T-cell (primary cell): ENCODE measurements at regions not wholly inside any gene's neighbourhood (a gene's known extent, or its start where the extent isn't known, plus 50 kb on each side); places are given as distances from the start of the nearest gene placed in this dataset.

Experiments used
- ATAC-seq, 4 experiments: fragments of 200-7000 bp in 3 of 4; fragments of 150-1000 bp in 1 of 4; cut with Tn5 transposase; replicated peaks in 1 of 4; 1 replicate in 3 of 4; 2 replicates in 1 of 4; pipeline ENCODE4 v1.10.0; 2021; ENCODE audit warnings: moderate library complexity in 3 of 4, mild to moderate bottlenecking in 2 of 4, moderate number of reproducible peaks in 1 of 4
- CTCF ChIA-PET, 2 donors: fragments of 300-600 bp; sonication (Branson Sonifier 250); formaldehyde crosslinking; loops; one replicate each; lab custom pipeline; 2022; ENCODE audit warnings: antibody characterized with exemption in 2 of 2; lab: Charles Lee
- POLR2A ChIA-PET, 2 donors: fragments of 300-600 bp; sonication (Branson Sonifier 250); formaldehyde crosslinking; loops; one replicate each; lab custom pipeline; 2022; ENCODE audit warnings: antibody characterized with exemption in 2 of 2; lab: Charles Lee
- DNase-seq, 35 experiments: peaks; one replicate each; pipeline versions ENCODE4 v3.0.0 to v3.0.0-alpha.2; 2013 to 2023
- H3K27ac ChIP-seq: one replicate; pipeline ENCODE4 v1.5.1; 2013; ENCODE audit warnings: low read length
- H3K27me3 ChIP-seq, 2 experiments: replicated peaks in 1 of 2; 1 replicate in 1 of 2; 2 replicates in 1 of 2; pipeline versions ENCODE4 v1.6.1 to v1.7.0; 2013; ENCODE audit warnings: low read length in 1 of 2, mixed read lengths in 1 of 2; ENCODE audit not compliant: control insufficient read depth in 2 of 2, insufficient read depth in 2 of 2; ENCODE audit errors: extremely low read depth in 1 of 2
- H3K36me3 ChIP-seq, 2 donors: 1 replicate in 1 of 2; 2 replicates in 1 of 2; pipeline versions ENCODE4 v1.6.1 to v1.7.0; 2013; ENCODE audit warnings: low read length in 1 of 2; ENCODE audit not compliant: control insufficient read depth in 2 of 2, insufficient read depth in 1 of 2; ENCODE audit errors: extremely low read depth in 1 of 2
- H3K4me1 ChIP-seq, 2 experiments: 1 replicate in 1 of 2; 2 replicates in 1 of 2; pipeline versions ENCODE4 v1.6.1 to v1.7.0; 2013; ENCODE audit warnings: low read length in 2 of 2, mixed read lengths in 1 of 2; ENCODE audit not compliant: insufficient read depth in 2 of 2, control insufficient read depth in 1 of 2; ENCODE audit errors: extremely low read depth in 1 of 2
- H3K4me3 ChIP-seq, 2 donors: 1 replicate in 1 of 2; 2 replicates in 1 of 2; pipeline versions ENCODE4 v1.5.1 to v1.7.0; 2013; ENCODE audit warnings: mild to moderate bottlenecking in 2 of 2, low read length in 1 of 2, moderate library complexity in 1 of 2; ENCODE audit not compliant: control insufficient read depth in 1 of 2; ENCODE audit errors: extremely low read depth in 1 of 2
- H3K9me3 ChIP-seq: 2 replicates; pipeline ENCODE4 v1.7.0; 2013
- H3K27ac Mint-ChIP-seq, 2 donors: one replicate each; pipeline ENCODE4 v1.8.0; 2020 to 2021; ENCODE audit warnings: mild to moderate bottlenecking in 2 of 2, mixed read lengths in 2 of 2
- H3K27me3 Mint-ChIP-seq, 2 donors: one replicate each; pipeline ENCODE4 v1.8.0; 2021 to 2022; ENCODE audit warnings: mixed read lengths in 2 of 2
- H3K36me3 Mint-ChIP-seq: one replicate; pipeline ENCODE4 v1.8.0; 2021; ENCODE audit warnings: mixed read lengths
- H3K4me1 Mint-ChIP-seq, 3 donors: one replicate each; pipeline ENCODE4 v1.8.0; 2020 to 2022; ENCODE audit warnings: mixed read lengths in 3 of 3, mild to moderate bottlenecking in 1 of 3
- H3K4me3 Mint-ChIP-seq, 3 donors: one replicate each; pipeline ENCODE4 v1.8.0; 2020 to 2022; ENCODE audit warnings: mild to moderate bottlenecking in 3 of 3, mixed read lengths in 3 of 3, moderate library complexity in 3 of 3
- H3K9me3 Mint-ChIP-seq, 3 donors: one replicate each; pipeline ENCODE4 v1.8.0; 2020 to 2022; ENCODE audit warnings: mixed read lengths in 3 of 3
- WGBS: methylation state at CpG from one replicate; pipeline ENCODE4 v1.1.5; 2013; ENCODE audit warnings: missing lambda C conversion rate; ENCODE audit not compliant: insufficient coverage; 5-methylcytosine and 5-hydroxymethylcytosine counted together

DNA sequence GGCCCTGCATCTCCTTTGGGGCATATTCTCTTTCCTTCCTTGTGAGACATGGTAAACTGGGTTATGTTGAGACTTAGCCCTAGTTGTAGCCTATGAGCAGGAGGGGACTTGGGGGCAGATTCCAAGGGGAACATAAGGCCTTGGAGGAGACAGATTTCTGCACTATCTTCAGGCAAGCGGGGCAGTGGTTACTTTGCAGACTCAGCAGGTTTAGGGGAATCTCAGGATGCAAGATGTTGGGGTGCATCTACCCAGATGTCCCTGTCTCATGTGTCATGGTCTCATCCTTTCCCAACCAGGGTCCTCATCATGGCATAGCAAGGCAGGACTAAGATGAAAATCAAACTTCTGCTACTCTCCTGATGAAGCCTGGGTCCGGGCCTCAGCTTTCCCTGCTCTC lies 58.6 kb upstream of the PTPRT start:
- DNase-seq (no peak), ATAC-seq (no peak)
- Mint-ChIP-seq H3K27ac (no peak overlapping the region), H3K36me3 (no peaks in the 10 kb centered on the region), H3K4me3 (no peak overlapping the region), H3K4me1 (no peaks in the 10 kb centered on the region), H3K9me3 (peaks cover 0 to 4% (median 0%) of the 10 kb centered on the region in 3 donors), H3K27me3 (peaks cover 5 to 18% of the 10 kb centered on the region in 2 donors)
- Histone ChIP-seq H3K36me3 (no peaks in the 10 kb centered on the region), H3K4me3 (no peak overlapping the region), H3K27me3 (peaks cover 0 to 15% of the 10 kb centered on the region in 2 experiments), H3K4me1 (no peaks in the 10 kb centered on the region), H3K9me3 (no peaks in the 10 kb centered on the region), H3K27ac (no peak overlapping the region)
- ChIA-PET POLR2A (no interaction called here), CTCF (no interaction called here)
- 75% methylated on average over 1 of the region's 2 CpGs for WGBS

DNA sequence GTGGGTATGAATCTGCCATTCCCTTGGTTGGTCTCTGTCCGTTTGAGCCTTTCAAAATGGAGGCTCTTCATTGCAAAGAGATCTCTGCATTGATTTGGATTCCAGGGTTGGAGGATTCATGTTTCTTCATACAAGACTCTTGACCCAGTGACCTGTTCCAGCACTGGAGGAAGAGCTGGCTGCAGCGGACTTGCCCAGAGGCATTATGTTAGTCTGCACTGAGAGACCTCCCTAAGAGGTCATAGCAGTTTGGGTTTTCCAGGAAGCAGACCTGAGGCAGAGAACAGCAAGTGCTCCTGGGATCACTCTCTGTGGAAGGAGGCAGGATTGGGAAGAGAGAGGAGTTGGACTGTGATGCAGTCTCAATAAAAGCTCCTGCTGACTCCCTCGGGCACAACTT lies 57.7 kb upstream of the PTPRT start:
- ChIA-PET POLR2A (no interaction called here), CTCF (no interaction called here)
- 100% methylated on average over 1 of the region's 3 CpGs for WGBS
- Histone ChIP-seq H3K27ac (no peak overlapping the region), H3K36me3 (no peaks in the 10 kb centered on the region), H3K9me3 (no peaks in the 10 kb centered on the region), H3K4me1 (no peaks in the 10 kb centered on the region), H3K27me3 (peaks cover 0 to 20% of the 10 kb centered on the region in 2 experiments), H3K4me3 (no peak overlapping the region)
- H3K4me3 Mint-ChIP-seq, result no peak overlapping the region
- H3K27ac Mint-ChIP-seq, result no peak overlapping the region
- no peaks in the 10 kb centered on the region for H3K36me3 Mint-ChIP-seq
- H3K27me3 Mint-ChIP-seq, result peaks cover 5 to 15% of the 10 kb centered on the region in 2 donors
- ATAC-seq (no peak), DNase-seq (no peak)
- no peaks in the 10 kb centered on the region for H3K4me1 Mint-ChIP-seq
- peaks cover 0 to 1% (median 0%) of the 10 kb centered on the region in 3 donors for H3K9me3 Mint-ChIP-seq

DNA sequence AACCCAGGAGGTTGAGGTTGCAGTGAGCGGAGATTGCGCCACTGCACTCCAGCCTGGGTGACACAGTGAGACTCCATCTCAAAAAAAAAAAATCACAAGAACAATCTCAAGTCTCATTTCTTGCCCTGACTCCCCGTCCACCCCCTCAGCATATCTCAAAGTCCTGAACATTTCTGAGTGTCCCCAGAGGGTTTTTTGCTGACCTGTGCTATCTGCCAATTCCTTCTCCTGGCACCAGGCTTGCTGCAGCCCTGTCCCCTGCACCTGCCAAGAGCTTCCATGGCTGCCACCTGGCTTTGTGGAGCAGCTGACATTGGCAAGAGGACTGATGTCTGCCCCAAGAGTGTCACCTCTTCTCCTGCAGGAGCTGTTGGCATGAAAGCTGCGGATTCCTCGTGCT lies 54.9 kb upstream of the PTPRT start:
- no peaks in the 10 kb centered on the region for H3K4me1 ChIP-seq
- no peak for ATAC-seq
- no peaks in the 10 kb centered on the region for H3K9me3 ChIP-seq
- Mint-ChIP-seq H3K4me1 (no peaks in the 10 kb centered on the region), H3K27ac (no peak overlapping the region), H3K27me3 (peaks cover 5 to 18% of the 10 kb centered on the region in 2 donors), H3K4me3 (no peak overlapping the region), H3K36me3 (no peaks in the 10 kb centered on the region), H3K9me3 (peaks cover 0 to 6% (median 3%) of the 10 kb centered on the region in 3 donors)
- ChIA-PET POLR2A (no interaction called here), CTCF (no interaction called here)
- H3K27me3 ChIP-seq, result peaks cover 0 to 23% of the 10 kb centered on the region in 2 experiments
- no peaks in the 10 kb centered on the region for H3K36me3 ChIP-seq
- H3K4me3 ChIP-seq, result no peak overlapping the region
- no peak for DNase-seq
- H3K27ac ChIP-seq, result no peak overlapping the region
- 41% methylated on average over 3 of the region's 5 CpGs for WGBS

DNA sequence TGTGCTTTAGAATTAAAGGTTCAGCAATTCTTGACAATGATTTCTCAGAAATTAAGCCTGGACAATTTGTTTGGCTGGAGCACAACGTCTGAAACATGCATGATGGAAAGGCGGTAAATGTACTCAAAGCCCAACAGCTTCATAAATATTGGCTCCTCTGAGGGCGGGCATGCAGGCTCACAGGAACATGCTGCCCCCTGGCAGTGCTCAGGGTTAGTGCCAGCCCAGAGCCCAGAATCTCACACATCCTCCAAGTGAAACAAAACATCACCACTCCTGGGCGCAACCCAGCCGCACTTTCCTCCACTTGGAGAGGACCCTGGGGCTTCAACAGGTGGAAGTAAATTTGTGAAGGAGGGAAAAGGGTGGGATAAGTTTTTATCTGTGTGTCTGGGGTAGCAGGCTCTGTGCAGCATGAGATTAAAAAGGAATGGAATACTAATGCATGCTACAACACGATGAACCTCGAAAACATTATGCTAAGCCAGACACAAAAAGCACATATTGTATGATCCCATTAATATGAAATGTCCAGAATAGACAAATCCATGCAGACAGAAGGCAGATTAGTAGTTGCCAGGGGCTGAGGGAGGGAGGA lies 54.1 kb upstream of the PTPRT start:
- ATAC-seq (no peak), DNase-seq (no peak)
- Histone ChIP-seq H3K36me3 (no peaks in the 10 kb centered on the region), H3K27me3 (peaks cover 0 to 20% of the 10 kb centered on the region in 2 experiments), H3K9me3 (no peaks in the 10 kb centered on the region), H3K27ac (no peak overlapping the region), H3K4me1 (no peaks in the 10 kb centered on the region), H3K4me3 (no peak overlapping the region)
- Mint-ChIP-seq H3K27me3 (peaks cover 7 to 24% of the 10 kb centered on the region in 2 donors), H3K4me1 (no peaks in the 10 kb centered on the region), H3K4me3 (no peak overlapping the region), H3K27ac (no peak overlapping the region), H3K9me3 (peaks cover 4 to 14% (median 11%) of the 10 kb centered on the region in 3 donors), H3K36me3 (no peaks in the 10 kb centered on the region)
- ChIA-PET POLR2A (no interaction called here), CTCF (no interaction called here)
- 20% methylated on average over 3 of the region's 7 CpGs for WGBS

DNA sequence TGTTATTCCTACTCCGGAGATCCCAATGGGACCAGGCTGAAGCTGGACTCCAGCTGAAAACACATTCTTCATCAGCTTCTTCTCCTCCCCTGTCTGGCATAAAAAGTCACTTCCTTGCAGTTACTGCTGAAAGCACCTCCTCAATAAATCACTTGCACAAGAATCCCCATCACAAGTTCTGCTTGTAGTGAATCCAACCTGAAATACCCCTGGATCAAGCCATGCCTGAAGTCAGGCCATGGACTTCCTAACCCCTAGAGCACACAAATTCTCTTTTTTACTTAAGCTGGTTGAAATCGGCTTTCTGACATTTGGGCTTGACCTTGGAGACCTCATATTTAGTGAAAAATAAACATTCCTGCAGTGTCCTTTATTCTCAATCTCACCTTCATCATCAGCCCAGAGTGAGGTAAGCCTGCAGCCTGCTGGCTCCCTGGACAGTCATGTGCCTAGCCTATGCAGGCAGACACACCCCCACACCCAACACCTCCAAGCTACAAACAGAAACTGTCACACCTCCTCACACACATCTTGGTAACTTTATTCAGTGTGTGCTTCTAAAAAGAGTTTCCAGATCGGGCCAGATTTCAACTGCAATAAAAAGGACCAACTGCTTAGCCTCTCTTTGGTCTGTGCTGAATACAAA lies 51.5 kb upstream of the PTPRT start:
- no peak overlapping the region for H3K4me3 Mint-ChIP-seq
- DNase-seq (no peak), ATAC-seq (no peak)
- no peaks in the 10 kb centered on the region for H3K4me1 Mint-ChIP-seq
- Histone ChIP-seq H3K4me1 (no peaks in the 10 kb centered on the region), H3K27me3 (peaks cover 0 to 23% of the 10 kb centered on the region in 2 experiments), H3K4me3 (no peak overlapping the region), H3K36me3 (no peaks in the 10 kb centered on the region), H3K9me3 (no peaks in the 10 kb centered on the region), H3K27ac (no peak overlapping the region)
- 66% methylated on average over 2 of the region's 3 CpGs for WGBS
- CTCF ChIA-PET, result no interaction called here
- peaks cover 5 to 14% of the 10 kb centered on the region in 2 donors for H3K27me3 Mint-ChIP-seq
- peaks cover 4 to 14% (median 11%) of the 10 kb centered on the region in 3 donors for H3K9me3 Mint-ChIP-seq
- POLR2A ChIA-PET, result no interaction called here
- H3K36me3 Mint-ChIP-seq, result no peaks in the 10 kb centered on the region
- H3K27ac Mint-ChIP-seq, result no peak overlapping the region
